ENCODE measurements at regions not wholly inside any gene's neighbourhood (a gene's known extent, or its start where the extent isn't known, plus 50 kb on each side); places are given as distances from the start of the nearest gene placed in this dataset.

- no peak for TF ChIP-seq FOSL1 (IDR thresholded peaks at IDR 0.05; ENCODE audit: insufficient read depth, low read depth, low read length)
Measured at GRCh38 chr3:41024031-41024836, 175.1 kb upstream of the CTNNB1 start (continued).
